Activated CD4-positive, alpha-beta memory T cell treated with anti-CD3 and anti-CD28 coated beads, Interleukin-2, amount 10 ng/mL, durations not matched to agents 7 days and 5 days (primary cell): ENCODE measurements at regions not wholly inside any gene's neighbourhood (a gene's known extent, or its start where the extent isn't known, plus 50 kb on each side); places are given as distances from the start of the nearest gene placed in this dataset.

Experiments
- CTCF ChIA-PET: fragments of 350-600 bp; sonication (Branson Sonifier 250); formaldehyde crosslinking; loops from one replicate; lab custom pipeline; 2021; ENCODE audit warnings: antibody characterized with exemption, inconsistent platforms; lab: Charles Lee
- POLR2A ChIA-PET: fragments of 350-600 bp; sonication (Branson Sonifier 250); formaldehyde crosslinking; loops from one replicate; lab custom pipeline; 2021; ENCODE audit warnings: antibody characterized with exemption; lab: Charles Lee
- DNase-seq: peaks from one replicate; pipeline ENCODE4 v3.0.0-alpha.2; 2020
- H3K27ac Mint-ChIP-seq: one replicate; pipeline ENCODE4 v1.8.0; 2021; ENCODE audit warnings: mild to moderate bottlenecking, mixed read lengths
- H3K27me3 Mint-ChIP-seq: one replicate; pipeline ENCODE4 v1.8.0; 2021; ENCODE audit warnings: mixed read lengths
- H3K36me3 Mint-ChIP-seq: one replicate; pipeline ENCODE4 v1.8.0; 2021; ENCODE audit warnings: low read depth, mixed read lengths
- H3K4me1 Mint-ChIP-seq: one replicate; pipeline ENCODE4 v1.8.0; 2021; ENCODE audit warnings: mixed read lengths
- H3K4me3 Mint-ChIP-seq: one replicate; pipeline ENCODE4 v1.8.0; 2021; ENCODE audit warnings: mild to moderate bottlenecking, mixed read lengths
- H3K9me3 Mint-ChIP-seq: one replicate; pipeline ENCODE4 v1.8.0; 2021; ENCODE audit warnings: mixed read lengths

GRCh38 chr6:40692337-40692736 is 105.2 kb upstream of the LRFN2 start:
- H3K4me3 Mint-ChIP-seq: no peak overlapping the region
- DNase-seq: no peak
- peaks cover under 1% of the 10 kb centered on the region for H3K27me3 Mint-ChIP-seq
- no peaks in the 10 kb centered on the region for H3K9me3 Mint-ChIP-seq
- CTCF ChIA-PET: no interaction called here
- H3K36me3 Mint-ChIP-seq: no peaks in the 10 kb centered on the region
- no peaks in the 10 kb centered on the region for H3K4me1 Mint-ChIP-seq
- POLR2A ChIA-PET: no interaction called here
- H3K27ac Mint-ChIP-seq: no peak overlapping the region

- Mint-ChIP-seq H3K36me3 (no peaks in the 10 kb centered on the region), H3K4me3 (no peak overlapping the region), H3K27ac (no peak overlapping the region), H3K9me3 (peaks cover 2% of the 10 kb centered on the region), H3K27me3 (peaks cover 4% of the 10 kb centered on the region), H3K4me1 (no peaks in the 10 kb centered on the region)
- ChIA-PET POLR2A (no interaction called here), CTCF (no interaction called here)
- DNase-seq: no peak
Measured at GRCh38 chr6:40689185-40689584, 102.0 kb upstream of the LRFN2 start.

DNA sequence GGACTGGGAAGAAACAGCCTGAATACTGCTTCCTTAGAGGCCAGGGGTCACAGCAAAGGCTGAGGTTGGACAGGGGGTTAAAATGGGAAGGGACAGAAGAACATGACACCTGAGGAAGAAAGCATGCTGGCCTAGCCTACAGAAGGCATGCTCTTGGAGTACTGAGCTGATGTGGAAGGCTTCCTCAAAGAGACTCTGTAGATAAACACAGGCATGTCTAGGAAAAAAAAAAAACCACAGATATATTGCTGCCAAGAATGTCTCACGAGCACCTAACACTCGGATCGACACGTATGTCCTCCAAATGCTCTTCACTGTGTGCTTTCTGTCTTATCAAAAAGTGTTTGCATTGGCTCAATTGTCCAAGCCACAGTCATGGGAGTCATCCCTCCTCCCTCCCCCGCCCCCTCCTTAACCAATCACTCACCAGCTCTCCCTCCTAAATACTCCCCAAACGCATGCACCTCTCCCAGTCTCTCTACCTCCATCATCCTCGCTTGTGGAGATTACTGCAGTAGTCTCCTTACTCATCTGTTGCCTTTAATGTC is 101.1 kb upstream of the LRFN2 start:
- ChIA-PET CTCF (no interaction called here), POLR2A (no interaction called here)

GRCh38 chr6:40685862-40686261 is 98.7 kb upstream of the LRFN2 start:
- H3K27me3 Mint-ChIP-seq: peaks cover 12% of the 10 kb centered on the region
- POLR2A ChIA-PET: no interaction called here
- no peaks in the 10 kb centered on the region for H3K4me1 Mint-ChIP-seq
- H3K9me3 Mint-ChIP-seq: peaks cover 2% of the 10 kb centered on the region
- H3K36me3 Mint-ChIP-seq: no peaks in the 10 kb centered on the region
- no peak overlapping the region for H3K27ac Mint-ChIP-seq
- CTCF ChIA-PET: interaction anchor here (0.7 kb wide), 1 partner anchor 325 kb away, joined by 3 read pairs; no protein-coding TSS in a partner anchor
- DNase-seq: no peak
- H3K4me3 Mint-ChIP-seq: no peak overlapping the region

More for the DNA sequence above, 101.1 kb upstream of the LRFN2 start:
- H3K36me3 Mint-ChIP-seq: no peaks in the 10 kb centered on the region
- no peak overlapping the region for H3K4me3 Mint-ChIP-seq
- no peak for DNase-seq
- no peaks in the 10 kb centered on the region for H3K4me1 Mint-ChIP-seq
- H3K27ac Mint-ChIP-seq: no peak overlapping the region
- H3K9me3 Mint-ChIP-seq: peaks cover 2% of the 10 kb centered on the region
- H3K27me3 Mint-ChIP-seq: peaks cover 6% of the 10 kb centered on the region

- Mint-ChIP-seq H3K4me1 (no peaks in the 10 kb centered on the region), H3K9me3 (peaks cover 2% of the 10 kb centered on the region), H3K27me3 (peaks cover 9% of the 10 kb centered on the region), H3K36me3 (no peaks in the 10 kb centered on the region), H3K27ac (no peak overlapping the region), H3K4me3 (no peak overlapping the region)
- POLR2A ChIA-PET: no interaction called here
- CTCF ChIA-PET: no interaction called here
- DNase-seq: no peak
Measured at GRCh38 chr6:40681622-40682021, 94.5 kb upstream of the LRFN2 start.

DNA sequence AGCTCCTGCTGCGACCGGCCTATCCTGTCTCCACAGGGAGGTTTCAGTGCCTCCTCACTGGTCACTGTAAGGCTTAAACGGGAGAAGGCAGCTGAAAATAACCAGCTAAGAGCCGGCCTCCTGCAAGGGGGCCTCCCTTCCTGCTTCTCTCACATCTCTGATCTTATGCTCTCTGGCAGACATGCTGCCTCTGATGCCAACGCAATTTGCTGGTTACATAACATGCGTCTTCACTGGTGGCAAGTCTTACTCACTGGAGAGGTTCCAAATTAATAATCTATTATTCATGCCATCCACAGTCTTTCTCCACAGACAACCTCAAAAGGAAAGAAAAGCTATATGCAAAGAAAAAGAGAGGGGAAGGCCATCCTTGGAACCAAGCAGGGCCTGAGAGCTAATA is 91.8 kb upstream of the LRFN2 start:
- DNase-seq: no peak
- no peaks in the 10 kb centered on the region for H3K36me3 Mint-ChIP-seq
- CTCF ChIA-PET: no interaction called here

GRCh38 chr6:40674170-40674569 is 87.0 kb upstream of the LRFN2 start:
- no peak overlapping the region for H3K27ac Mint-ChIP-seq
- H3K4me1 Mint-ChIP-seq: no peaks in the 10 kb centered on the region
- peaks cover 3% of the 10 kb centered on the region for H3K9me3 Mint-ChIP-seq
- H3K4me3 Mint-ChIP-seq: no peak overlapping the region
- no peaks in the 10 kb centered on the region for H3K27me3 Mint-ChIP-seq
- H3K36me3 Mint-ChIP-seq: no peaks in the 10 kb centered on the region
- no peak for DNase-seq
- ChIA-PET CTCF (no interaction called here), POLR2A (no interaction called here)

More for the DNA sequence above, 91.8 kb upstream of the LRFN2 start:
- Mint-ChIP-seq H3K9me3 (no peaks in the 10 kb centered on the region), H3K4me3 (no peak overlapping the region), H3K27me3 (peaks cover 7% of the 10 kb centered on the region), H3K27ac (no peak overlapping the region), H3K4me1 (no peaks in the 10 kb centered on the region)
- POLR2A ChIA-PET: no interaction called here

DNA sequence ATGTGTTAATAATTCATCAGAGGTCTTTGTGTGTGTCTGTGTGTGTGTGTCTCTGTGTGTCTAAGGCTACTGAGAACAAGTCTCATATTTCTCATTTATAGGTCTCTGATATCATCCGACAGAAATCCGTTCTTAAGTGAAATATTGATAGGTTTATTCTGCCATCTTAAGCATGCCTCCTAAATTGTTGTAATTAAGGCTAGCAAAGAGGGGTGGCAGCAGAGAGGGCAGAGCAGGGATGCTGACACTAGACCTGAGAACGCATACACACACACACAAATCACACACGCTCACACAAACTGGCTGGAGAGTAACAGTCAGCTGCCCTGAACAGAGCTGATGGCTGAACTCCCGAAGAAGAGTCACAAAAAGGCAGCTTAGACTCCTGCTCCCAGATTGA is 84.9 kb upstream of the LRFN2 start:
- no peaks in the 10 kb centered on the region for H3K36me3 Mint-ChIP-seq
- POLR2A ChIA-PET: no interaction called here
- no peak overlapping the region for H3K4me3 Mint-ChIP-seq
- CTCF ChIA-PET: no interaction called here
- DNase-seq: no peak
- H3K27me3 Mint-ChIP-seq: no peaks in the 10 kb centered on the region
- H3K4me1 Mint-ChIP-seq: no peaks in the 10 kb centered on the region
- peaks cover 3% of the 10 kb centered on the region for H3K9me3 Mint-ChIP-seq
- no peak overlapping the region for H3K27ac Mint-ChIP-seq

GRCh38 chr6:40671694-40672050 is 84.5 kb upstream of the LRFN2 start:
- POLR2A ChIA-PET: no interaction called here
- no peaks in the 10 kb centered on the region for H3K27me3 Mint-ChIP-seq
- no peak overlapping the region for H3K27ac Mint-ChIP-seq
- no peaks in the 10 kb centered on the region for H3K4me1 Mint-ChIP-seq
- H3K4me3 Mint-ChIP-seq: no peak overlapping the region
- H3K36me3 Mint-ChIP-seq: no peaks in the 10 kb centered on the region
- H3K9me3 Mint-ChIP-seq: peaks cover 3% of the 10 kb centered on the region
- DNase-seq: no peak
- CTCF ChIA-PET: no interaction called here

- no peaks in the 10 kb centered on the region for H3K27me3 Mint-ChIP-seq
- H3K4me3 Mint-ChIP-seq: no peak overlapping the region
- H3K9me3 Mint-ChIP-seq: peaks cover 3% of the 10 kb centered on the region
- POLR2A ChIA-PET: no interaction called here
- H3K27ac Mint-ChIP-seq: no peak overlapping the region
- CTCF ChIA-PET: no interaction called here
- no peaks in the 10 kb centered on the region for H3K36me3 Mint-ChIP-seq
- no peaks in the 10 kb centered on the region for H3K4me1 Mint-ChIP-seq
- DNase-seq: no peak
Measured at GRCh38 chr6:40671001-40671693, 84.0 kb upstream of the LRFN2 start.

- no peaks in the 10 kb centered on the region for H3K36me3 Mint-ChIP-seq
- no peaks in the 10 kb centered on the region for H3K27me3 Mint-ChIP-seq
- POLR2A ChIA-PET: no interaction called here
- CTCF ChIA-PET: no interaction called here
- DNase-seq: no peak
- H3K4me3 Mint-ChIP-seq: no peak overlapping the region
- no peak overlapping the region for H3K27ac Mint-ChIP-seq
- no peaks in the 10 kb centered on the region for H3K4me1 Mint-ChIP-seq
- peaks cover 11% of the 10 kb centered on the region for H3K9me3 Mint-ChIP-seq
Measured at GRCh38 chr6:40669343-40669742, 82.2 kb upstream of the LRFN2 start.

- H3K27ac Mint-ChIP-seq: no peak overlapping the region
- peaks cover 16% of the 10 kb centered on the region for H3K9me3 Mint-ChIP-seq
- no peaks in the 10 kb centered on the region for H3K27me3 Mint-ChIP-seq
- CTCF ChIA-PET: no interaction called here
- POLR2A ChIA-PET: no interaction called here
- no peak for DNase-seq
- no peak overlapping the region for H3K4me3 Mint-ChIP-seq
- H3K36me3 Mint-ChIP-seq: no peaks in the 10 kb centered on the region
- H3K4me1 Mint-ChIP-seq: no peaks in the 10 kb centered on the region
Measured at GRCh38 chr6:40668203-40668602, 81.0 kb upstream of the LRFN2 start.

DNA sequence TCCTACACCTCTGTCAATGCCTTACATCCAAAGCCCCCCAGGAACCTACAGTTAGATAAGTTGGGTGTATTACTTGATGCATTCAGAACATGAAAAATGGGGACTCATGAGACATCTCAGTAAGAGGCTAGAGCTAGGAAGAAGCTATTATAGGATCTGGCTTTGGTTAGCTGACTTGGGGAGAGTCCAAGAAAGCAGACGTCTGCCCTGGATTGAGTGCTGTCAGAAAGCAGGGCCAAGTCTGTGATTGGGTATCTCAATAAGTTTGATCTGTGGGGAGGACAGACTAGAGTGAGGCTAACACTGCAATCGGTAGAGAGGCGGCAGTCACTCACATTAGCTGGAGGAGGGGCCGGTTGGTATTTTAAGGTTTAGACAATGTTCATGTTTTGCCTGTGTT is 79.4 kb upstream of the LRFN2 start:
- H3K36me3 Mint-ChIP-seq: no peaks in the 10 kb centered on the region
- no peaks in the 10 kb centered on the region for H3K4me1 Mint-ChIP-seq
- no peak overlapping the region for H3K27ac Mint-ChIP-seq
- peaks cover 16% of the 10 kb centered on the region for H3K9me3 Mint-ChIP-seq
- POLR2A ChIA-PET: no interaction called here
- H3K27me3 Mint-ChIP-seq: no peaks in the 10 kb centered on the region
- no peak for DNase-seq
- CTCF ChIA-PET: interaction anchor here (0.8 kb wide), 1 partner anchor 27 kb away, joined by 3 read pairs; no protein-coding TSS in a partner anchor
- H3K4me3 Mint-ChIP-seq: no peak overlapping the region

- Mint-ChIP-seq H3K36me3 (no peaks in the 10 kb centered on the region), H3K9me3 (peaks cover 13% of the 10 kb centered on the region), H3K4me3 (no peak overlapping the region), H3K27ac (no peak overlapping the region), H3K27me3 (no peaks in the 10 kb centered on the region), H3K4me1 (no peaks in the 10 kb centered on the region)
- DNase-seq: no peak
- CTCF ChIA-PET: interaction anchor here (0.6 kb wide), 1 partner anchor 1928 kb away, joined by 4 read pairs; no protein-coding TSS in a partner anchor
- POLR2A ChIA-PET: no interaction called here
Measured at GRCh38 chr6:40661726-40662125, 74.6 kb upstream of the LRFN2 start.
